HG03571 (cell line): ENCODE measurements at regions not wholly inside any gene's neighbourhood (a gene's known extent, or its start where the extent isn't known, plus 50 kb on each side); places are given as distances from the start of the nearest gene placed in this dataset.
"Not testable (repeated sequence)": the region's sequence is repeated elsewhere in the genome, so short reads cannot be mapped to it uniquely, and the experiment has no call there.

Source experiments
- ATAC-seq: cut with Tn5 transposase; IDR thresholded peaks from one replicate; pipeline ENCODE4 v1.9.1; 2021; ENCODE audit not compliant: unreplicated experiment

DNA sequence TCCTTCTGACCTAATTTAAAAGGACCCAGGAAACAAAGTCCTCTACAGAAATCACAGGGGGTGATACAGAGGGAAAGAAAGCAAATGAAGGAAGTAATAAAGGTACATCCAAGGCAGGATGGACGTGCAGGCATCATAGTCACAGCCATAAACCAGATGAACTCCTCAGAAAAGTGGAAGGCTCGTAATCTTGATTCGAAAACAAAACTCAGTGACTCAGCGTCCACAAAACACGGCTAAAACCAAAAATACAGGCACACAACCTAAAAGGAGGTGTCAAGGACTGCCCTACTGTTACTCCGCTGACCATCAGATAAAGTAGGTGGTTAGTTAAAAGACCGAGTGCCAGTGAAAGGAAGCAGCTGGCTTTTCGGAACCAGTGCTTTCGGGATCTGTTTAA is 81.5 kb downstream of the TRIM69 start:
- not testable (repeated sequence) for ATAC-seq

DNA sequence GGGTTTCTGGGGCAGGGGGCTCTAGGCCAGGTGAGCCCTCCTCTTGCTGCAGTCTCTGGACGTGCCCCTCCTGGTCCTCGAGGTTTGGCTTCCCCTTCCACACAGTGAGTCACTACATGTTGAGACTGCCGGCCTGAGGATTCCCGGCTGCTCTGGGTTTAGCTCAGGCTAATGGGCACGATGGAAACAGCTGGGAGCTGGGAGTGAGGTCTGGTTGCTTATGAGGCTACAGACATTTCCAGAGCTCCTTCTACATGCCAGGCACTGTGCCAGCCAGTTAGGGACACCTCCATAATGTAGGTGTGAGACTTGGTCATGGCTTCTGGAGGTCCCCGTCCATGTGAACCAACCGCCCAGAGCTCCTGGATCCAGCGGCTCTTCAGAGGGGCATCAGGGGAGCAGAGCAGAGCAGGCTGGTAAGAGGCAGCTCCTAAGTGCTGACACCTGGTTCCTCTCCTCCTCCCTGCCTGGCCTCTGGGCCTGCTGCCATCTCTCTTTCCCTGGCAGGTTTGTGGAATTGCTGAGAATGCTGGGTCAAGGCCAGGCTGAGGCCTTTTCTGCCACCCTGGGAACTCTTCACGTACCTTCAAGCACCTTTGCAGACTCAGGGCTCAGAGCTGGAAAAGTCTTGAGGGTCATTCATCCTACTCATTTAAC is 83.1 kb downstream of the TRIM69 start:
- ATAC-seq = not testable (repeated sequence)

DNA sequence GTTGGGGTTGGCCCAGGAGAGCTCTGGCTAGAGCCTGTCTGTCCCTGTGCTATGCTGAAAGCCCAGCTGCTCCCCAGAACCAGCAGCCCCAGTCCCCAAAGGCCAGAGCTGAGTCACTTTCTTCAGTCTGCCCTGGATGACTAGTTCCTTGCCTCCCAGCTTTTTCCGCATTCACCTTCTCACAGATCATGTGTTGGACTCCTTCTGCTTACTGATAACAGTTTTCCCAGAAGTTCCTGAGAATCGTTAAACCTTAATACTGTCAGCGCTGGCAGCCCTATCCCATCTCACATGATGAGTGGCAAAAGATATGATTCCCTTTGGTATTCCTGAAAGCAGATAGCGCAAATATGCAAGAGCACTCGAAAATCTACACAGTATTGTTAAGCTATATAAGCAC is 84.2 kb downstream of the TRIM69 start:
- ATAC-seq = not testable (repeated sequence)

DNA sequence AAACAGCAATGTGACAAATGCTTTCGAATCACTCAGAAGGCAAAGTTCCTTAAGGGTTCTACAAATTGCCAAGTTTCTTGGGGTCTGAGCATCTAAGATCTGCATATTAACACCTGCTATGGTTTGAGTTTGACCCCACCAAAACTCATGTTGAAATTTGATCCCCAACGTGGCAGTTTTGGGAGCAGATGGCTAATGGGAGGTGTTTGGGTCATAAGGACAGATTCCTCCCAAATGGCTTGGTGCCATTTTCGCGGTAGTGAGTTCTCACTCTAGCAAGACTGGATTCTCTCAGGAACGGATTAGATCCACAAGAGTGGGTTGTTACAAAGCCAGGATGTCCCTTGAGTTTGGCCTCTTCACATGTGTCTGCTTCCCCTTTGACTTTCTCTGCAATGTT is 84.6 kb downstream of the TRIM69 start:
- not testable (repeated sequence) for ATAC-seq

DNA sequence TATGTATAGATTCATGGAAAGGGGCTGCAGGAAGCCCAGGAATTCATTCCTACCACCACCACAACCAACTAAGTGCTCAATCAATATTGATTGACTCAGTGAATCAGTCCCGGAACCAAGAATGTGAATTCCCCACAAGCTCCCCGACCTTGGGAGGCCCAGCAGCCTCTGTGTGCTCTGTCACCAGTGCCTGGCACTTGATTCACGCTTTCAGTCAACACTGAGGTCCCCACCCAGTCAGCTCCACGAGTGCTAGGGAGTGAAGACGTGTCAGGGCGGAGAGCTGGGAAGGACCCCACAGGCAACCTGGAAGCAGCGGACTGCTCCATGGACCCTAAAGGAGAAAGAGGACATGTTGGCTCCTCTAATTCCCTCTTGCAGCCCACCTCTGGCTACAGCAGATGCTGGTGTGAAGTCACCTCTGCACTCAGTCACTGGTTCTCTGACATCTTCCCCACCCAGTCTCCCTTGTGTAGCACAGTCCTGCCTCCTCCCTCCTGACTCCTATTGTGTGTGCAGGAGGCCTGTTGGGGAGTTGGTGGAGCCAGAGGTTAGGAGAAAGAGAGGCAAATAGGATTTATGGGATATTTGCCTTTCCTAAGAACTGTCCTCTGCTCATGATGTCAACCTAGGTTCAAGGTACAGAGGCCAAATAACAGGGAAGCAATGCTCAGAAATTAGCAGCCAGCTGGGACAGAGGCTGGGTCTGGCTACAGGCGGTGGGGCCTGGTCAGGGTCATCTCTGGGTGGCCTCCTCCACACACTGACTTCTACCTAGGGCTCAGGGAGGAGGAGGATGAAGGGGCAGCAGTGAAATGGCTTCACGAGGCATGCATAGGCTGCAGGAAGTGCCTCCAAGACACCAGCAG is 88.2 kb downstream of the TRIM69 start:
- not testable (repeated sequence) for ATAC-seq

DNA sequence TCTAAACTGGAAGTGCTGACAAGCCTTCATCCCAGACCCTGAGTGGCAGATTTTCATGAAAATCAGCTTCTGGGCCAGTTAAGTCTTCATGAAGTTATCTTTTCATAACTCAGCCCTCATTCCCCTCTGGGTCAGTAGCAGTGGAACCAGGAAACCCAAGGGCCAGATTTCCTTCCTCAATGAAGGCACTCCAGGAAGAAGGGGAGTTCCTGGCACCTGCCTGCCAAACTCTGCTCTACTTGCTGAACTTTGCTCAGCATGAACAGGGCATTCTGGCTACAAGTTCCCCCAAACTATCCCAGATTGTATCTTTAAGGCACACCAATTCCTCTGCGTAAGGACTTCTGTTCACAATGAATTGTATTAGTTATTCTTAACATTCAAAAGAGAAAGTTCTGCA is 90.3 kb downstream of the TRIM69 start:
- not testable (repeated sequence) for ATAC-seq

DNA sequence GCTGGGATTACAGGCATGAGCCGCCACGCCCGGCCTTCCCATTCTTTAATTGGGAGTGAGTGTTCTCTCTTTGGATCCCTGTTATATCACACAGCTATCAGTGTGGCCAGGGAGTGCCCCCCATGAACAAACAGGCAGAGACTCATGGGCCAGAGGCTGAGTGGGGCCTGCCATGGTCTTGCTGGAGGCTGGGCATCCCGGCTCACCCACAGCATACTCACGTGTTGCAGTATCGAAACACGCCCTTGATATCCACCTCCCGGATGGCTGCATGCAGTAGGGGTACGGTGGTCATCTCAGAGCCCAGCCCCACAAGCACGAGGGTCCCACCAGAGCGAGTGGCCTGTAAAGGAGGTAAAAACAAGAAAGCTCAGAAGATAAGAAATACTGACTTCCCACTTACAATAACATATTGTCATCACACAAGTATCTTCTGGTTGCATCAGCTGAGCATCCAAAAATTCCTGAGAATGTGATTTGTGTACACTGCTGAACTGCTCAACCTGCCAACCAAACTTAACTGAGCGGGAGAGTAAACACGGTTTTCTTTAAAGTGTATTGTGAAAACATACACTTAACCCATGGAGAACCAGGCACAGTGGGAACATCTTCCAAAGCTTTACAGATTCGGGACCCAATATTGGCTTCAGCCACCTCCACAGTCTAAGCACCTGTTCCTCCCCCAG is 92.0 kb downstream of the TRIM69 start:
- ATAC-seq = not testable (repeated sequence)

DNA sequence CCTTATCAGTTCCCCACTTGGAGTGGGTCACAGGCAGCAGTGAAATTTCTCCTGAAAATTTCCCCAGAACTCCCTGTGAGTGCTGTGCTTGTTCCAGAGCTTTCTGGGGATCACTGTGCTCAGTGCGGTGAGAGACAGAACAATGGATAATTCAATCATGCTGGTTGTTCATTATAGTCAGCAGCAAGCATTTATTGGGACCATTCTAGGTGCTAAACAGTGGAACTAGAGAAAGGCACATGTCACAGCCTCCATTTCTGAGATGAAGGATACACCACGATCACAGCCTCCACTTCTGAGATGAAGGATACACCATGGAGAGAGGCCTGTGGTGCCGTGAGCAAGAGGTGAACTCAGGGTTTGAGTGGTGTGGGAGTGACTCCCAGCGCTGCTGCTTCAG is 92.8 kb downstream of the TRIM69 start:
- not testable (repeated sequence) for ATAC-seq

DNA sequence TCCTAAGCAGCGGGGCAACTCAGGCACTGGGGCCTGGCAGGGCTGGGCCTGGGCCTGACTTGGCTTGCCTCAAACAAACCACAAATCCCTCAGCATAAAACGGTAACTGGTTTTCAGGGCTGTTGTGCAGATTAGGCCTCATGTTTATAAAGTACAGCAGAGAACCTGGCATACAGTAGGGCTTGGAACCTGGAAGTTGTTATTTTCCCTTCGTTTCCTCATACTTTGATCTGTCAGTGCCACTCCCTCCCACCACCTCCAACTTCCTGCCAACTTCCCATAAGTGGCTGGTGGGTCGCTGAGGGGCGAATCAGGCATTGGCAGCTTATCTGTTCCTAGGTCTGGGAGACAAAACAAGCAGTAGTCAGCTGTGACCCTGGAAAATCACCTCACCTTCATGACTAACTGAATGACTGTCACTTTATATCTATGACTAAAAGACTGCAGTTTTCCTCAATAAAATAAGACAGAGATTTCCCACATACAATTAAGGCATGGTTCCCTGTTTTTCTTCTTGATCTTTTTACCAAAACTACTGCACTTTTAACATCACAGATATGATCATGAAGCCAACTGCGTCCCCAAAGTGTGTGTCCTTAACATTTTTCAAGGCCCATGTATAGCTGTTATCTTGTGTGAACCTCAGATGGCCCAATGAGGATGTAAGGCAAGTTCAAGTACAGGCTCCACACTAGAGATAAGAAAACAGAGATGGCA is 94.5 kb downstream of the TRIM69 start:
- not testable (repeated sequence) for ATAC-seq

DNA sequence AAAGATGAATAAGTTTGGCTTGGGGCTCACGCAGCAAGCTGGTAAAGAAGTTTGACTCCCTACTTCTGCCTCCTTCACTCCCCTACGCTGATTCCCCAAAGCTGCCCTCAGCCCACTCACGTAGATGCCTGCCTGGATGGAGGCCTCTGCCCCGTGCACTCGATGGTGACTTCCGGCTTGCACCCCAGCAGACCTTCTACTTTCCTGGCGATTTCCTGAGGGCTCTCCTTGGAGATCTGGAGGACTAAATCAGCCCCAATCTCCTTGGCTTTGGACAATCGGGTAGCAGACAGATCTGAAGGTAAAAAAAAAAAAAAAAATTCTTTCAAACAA is 95.0 kb downstream of the TRIM69 start:
- not testable (repeated sequence) for ATAC-seq

DNA sequence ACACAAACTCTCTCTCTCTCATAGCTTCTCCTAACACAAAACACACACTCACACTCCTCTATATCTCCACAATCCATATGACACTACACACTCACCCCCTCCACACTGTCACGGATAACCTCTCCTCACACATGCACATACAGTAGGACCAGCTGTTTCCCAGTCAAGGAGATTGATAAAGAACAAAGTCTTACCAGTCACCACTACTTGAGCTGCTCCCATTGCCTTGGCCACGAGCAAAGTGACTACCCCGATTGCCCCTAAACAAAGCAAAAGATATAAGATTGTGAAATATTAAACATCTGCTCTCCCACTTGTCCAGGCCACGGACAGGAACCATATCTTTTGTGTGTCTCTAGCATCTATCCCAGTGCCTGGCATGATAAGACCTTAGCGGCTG is 95.8 kb downstream of the TRIM69 start:
- ATAC-seq = not testable (repeated sequence)

DNA sequence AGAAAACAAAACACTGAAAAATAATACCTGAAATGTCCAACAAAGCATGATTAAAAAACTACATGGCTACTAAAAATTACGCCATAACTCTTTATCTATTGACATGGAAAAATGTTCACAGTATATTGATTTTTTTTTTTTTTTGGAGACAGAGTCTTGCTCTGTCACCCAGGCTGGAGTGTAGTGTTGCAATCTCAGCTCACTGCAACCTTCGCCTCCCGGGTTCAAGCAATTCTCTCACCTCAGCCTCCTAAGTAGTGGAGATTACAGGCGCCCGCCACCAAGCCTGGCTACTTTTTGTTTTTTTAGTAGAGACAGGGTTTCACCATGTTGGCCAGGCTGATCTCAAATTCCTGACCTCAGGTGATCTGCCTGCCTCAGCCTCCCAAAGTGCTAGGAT is 96.8 kb downstream of the TRIM69 start:
- not testable (repeated sequence) for ATAC-seq

DNA sequence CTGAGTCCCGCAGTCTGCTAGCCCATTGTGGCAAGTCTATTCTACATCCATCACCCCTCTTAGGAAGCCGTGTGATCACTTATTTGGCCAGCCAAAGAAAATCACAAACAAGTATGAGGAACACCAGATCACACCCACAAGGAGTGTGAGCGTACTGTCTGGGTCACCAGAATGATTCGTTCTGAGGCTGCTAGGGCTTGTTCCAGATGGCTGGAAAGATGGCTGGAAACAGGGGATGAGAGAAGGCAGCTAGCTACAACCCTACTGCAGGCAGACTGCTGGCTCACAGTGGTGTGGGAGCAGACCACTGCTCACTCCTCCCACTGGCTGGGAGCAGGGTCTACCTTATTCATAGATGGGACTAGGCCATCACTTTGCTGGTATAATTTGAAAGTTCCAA is 97.4 kb downstream of the TRIM69 start:
- ATAC-seq = not testable (repeated sequence)

DNA sequence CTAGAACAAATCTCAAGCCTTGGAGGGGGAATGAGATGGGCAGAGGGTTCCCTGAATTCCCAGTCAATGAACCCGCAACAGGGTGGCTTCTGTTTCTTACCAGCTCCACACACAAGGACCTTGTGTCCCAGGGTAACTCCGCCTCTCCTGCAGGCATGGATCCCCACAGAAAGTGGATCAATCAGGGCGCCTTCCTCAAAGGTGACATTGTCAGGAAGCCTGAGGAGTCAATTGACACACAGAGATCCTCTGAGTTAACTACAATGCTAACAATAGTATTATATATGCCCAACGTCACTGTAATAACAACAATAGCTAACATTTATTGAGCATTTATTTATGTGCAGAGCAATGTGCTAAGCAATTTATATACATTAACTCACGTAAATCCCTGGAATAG is 98.8 kb downstream of the TRIM69 start:
- ATAC-seq = not testable (repeated sequence)

DNA sequence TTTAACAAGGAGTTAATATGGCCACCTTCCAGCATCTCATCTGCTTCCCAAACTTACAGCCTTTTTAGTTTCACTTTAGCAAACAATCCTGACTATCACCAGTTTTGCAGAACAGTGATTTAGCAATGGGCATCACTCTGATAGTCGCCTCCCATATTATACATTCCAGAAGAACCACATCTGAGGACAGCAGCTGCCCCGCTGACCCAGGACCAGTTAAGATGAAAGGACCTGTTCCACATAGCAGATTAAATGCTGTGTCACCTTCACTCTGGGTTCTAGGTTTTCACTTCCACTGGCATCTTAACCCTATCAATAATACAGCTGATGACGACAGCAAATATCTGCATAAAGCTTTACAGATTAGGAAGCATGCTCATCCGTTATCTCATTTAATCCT is 99.8 kb downstream of the TRIM69 start:
- ATAC-seq = no peak

DNA sequence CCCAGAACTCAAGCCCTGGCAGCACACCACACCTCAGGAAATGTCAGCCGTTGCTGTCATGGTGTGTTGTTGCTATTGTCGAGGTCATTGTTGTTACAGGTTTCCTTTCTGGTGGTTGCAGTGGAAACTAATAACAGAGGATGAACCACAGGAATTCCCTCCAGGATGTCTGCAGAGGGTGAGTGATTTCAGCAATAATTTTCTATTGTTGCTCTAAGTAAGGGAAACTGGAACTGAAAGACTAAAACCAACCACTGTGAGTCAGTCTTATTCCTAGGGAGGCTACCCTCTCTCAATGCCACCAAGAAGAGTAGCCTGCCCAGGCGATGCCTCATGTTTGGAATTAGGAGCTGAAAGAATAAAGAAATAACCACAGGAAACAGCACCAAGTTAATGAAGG is 102.6 kb downstream of the TRIM69 start:
- ATAC-seq = not testable (repeated sequence)

DNA sequence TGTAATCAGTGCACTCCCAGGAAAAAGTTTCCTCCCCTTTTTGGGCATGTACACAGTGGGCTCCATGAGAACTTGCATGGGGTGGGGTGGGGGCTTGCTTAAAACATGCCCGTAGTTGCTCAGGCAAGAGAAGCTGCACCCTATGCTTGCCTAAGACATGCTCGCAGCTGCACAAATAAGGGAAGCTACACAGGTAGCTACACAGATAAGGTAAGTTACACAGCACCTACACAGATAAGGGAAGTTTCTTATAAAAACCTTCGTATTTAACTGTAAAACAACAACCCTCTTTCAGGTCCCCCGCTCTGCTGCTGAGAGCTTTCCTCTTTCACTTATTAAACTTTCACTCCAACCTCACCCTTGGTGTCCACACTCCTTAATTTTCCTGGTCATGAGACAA is 105.4 kb downstream of the TRIM69 start:
- not testable (repeated sequence) for ATAC-seq

DNA sequence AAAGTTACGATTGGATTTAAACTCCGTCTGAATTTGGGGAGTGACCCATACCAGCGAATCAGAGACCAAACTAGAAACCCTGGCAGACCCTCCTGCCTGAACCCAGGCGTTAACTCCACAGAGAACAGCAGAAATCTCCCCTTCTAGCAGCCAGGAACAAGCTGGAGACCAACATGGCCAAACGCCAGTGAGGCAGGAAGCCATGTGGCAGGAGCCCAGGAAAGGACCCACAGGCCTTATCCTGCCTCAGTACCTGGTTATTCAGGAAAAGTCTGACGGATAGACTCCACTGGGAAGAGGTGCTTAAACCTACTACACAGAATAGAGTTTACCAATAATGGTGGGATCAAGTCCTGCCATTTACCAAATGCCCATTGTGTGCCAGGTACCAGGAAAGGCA is 106.6 kb downstream of the TRIM69 start:
- not testable (repeated sequence) for ATAC-seq

DNA sequence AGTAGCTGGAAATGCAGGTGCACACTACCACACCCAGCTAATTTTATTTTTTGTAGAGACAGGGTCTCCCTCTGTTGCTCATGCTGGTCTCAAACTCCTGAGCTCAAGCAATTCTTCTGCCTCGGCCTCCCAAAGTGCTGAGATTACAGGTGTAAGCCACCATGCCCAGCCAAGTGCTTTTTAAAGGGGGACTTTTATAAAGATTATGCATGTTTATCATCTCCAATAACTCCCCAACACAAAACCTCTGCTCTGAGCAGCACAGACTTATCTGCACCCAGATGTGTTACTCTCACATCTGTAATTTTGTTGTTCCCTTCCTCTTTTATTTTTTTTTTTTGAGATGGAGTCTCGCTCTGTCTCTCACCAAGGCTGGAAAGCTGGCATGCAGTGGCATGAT is 108.6 kb downstream of the TRIM69 start:
- not testable (repeated sequence) for ATAC-seq

DNA sequence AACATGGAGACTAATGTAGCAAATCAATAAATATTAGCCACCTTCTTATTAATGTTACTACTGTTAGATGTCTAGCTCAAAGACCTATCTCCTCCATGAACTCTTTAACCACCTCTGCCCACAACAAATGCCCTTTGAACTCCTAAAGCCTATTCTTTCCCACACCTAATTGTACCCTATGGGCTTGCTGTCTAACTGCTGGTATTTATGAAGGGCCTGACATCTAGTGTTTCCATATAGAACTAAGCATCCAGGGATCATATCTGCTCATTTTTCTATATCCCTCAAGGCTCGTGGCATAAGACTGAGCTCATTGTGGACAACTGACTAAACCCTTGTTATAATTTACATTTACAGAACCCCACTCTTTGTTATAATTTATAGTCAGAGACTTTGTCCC is 109.8 kb downstream of the TRIM69 start:
- ATAC-seq = not testable (repeated sequence)

DNA sequence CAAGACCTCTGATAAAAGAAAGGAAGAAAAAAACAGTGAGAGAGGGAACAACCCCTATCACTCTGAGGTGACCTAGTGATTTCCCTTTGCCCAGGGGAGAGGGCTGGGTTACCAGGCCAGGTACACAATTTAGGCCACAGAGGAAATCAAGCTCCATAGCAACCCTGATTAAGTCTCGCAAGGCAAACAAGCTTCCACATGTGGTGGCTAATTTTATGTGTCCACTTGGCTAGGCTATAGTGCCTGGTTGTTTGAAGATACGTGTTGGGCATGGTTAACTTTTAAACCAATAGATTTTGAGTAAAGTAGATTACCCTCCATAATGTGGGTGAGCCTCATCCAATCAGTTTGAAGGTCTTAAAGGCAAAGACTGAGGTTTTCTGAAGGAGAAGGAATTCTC is 108.9 kb upstream of the TERB2 start:
- ATAC-seq = not testable (repeated sequence)
